HepG2 (cell line): ENCODE measurements at regions not wholly inside any gene's neighbourhood (a gene's known extent, or its start where the extent isn't known, plus 50 kb on each side); places are given as distances from the start of the nearest gene placed in this dataset.

ENCODE experiments used
- ATAC-seq: fragments of 200-7000 bp; cut with Tn5 transposase; 3 replicates; pipeline ENCODE4 v1.9.1; 2020; ENCODE audit warnings: mild to moderate bottlenecking, moderate library complexity
- BruUV-seq: library from RNA; stranded (reverse); fragments of 400-500 nt; replicated peaks from 2 replicates; lab custom pipeline; 2021; lab: Mats Ljungman, UMichigan
- CTCF ChIA-PET: fragments of 300-600 bp; formaldehyde crosslinking; extraction: SDS; loops from one replicate; lab custom pipeline; 2021; ENCODE audit warnings: low total read pairs, inconsistent platforms, low intra/inter-chr PET ratio; lab: Yijun Ruan, JAX
- POLR2A ChIA-PET: fragments of 350-600 bp; sonication (Branson Sonifier 250); formaldehyde crosslinking; loops from one replicate; lab custom pipeline; 2020; ENCODE audit warnings: antibody characterized with exemption, inconsistent platforms; lab: Yijun Ruan, JAX
- DNase-seq: peaks from one replicate; pipeline ENCODE4 v3.0.0-alpha.2; 2015; ENCODE audit warnings: low spot score
- FAIRE-seq: peaks from 3 replicates; lab custom pipeline; 2011; peaks lifted over from hg19 to GRCh38; lab: Jason Lieb, UNC
- H2AFZ ChIP-seq: one replicate; pipeline ENCODE4 v1.6.1; 2011; ENCODE audit warnings: low read length, inconsistent platforms
- H3K27ac ChIP-seq: fragments of 300-600 bp; 3 replicates; pipeline ENCODE4 v1.8.0; 2011; ENCODE audit warnings: mixed run types, mild to moderate bottlenecking, mixed read lengths, low read length, inconsistent platforms; ENCODE audit not compliant: insufficient read depth; ENCODE audit errors: extremely low read length
- H3K27me3 ChIP-seq, 2 experiments: fragments of 200-600 bp in 1 of 2; 2 replicates in 1 of 2; 3 replicates in 1 of 2; pipeline versions ENCODE4 v1.6.0 to v1.8.0; 2011; ENCODE audit warnings: low read length in 2 of 2, mild to moderate bottlenecking in 2 of 2, moderate library complexity in 2 of 2, inconsistent platforms in 1 of 2; ENCODE audit not compliant: insufficient read depth in 2 of 2, control insufficient read depth in 1 of 2
- H3K36me3 ChIP-seq, 2 experiments: fragments of 200-600 bp in 1 of 2; replicated peaks in 1 of 2; 2 replicates in 1 of 2; 3 replicates in 1 of 2; pipeline versions ENCODE4 v1.5.1 to v1.8.0; 2011; ENCODE audit warnings: low read length in 2 of 2, inconsistent platforms in 1 of 2; ENCODE audit not compliant: insufficient read depth in 2 of 2, control insufficient read depth in 1 of 2
- H3K4me1 ChIP-seq: 2 replicates; pipeline ENCODE4 v1.5.1; 2012; ENCODE audit warnings: low read length, inconsistent platforms; ENCODE audit not compliant: insufficient read depth
- H3K4me2 ChIP-seq: 2 replicates; pipeline ENCODE4 v1.6.0; 2011; ENCODE audit warnings: low read depth, low read length, inconsistent platforms
- H3K4me3 ChIP-seq, 3 experiments: fragments of 200-600 bp in 1 of 3; sonication (generic), shearing (Covaris generic) in 1 of 3; replicated peaks in 1 of 3; 2 replicates each; pipeline ENCODE4 v1.5.1; 2011 to 2016; ENCODE audit warnings: low read length in 3 of 3, inconsistent platforms in 2 of 3, low read depth in 2 of 3, mild to moderate bottlenecking in 2 of 3, control low read depth in 1 of 3, mixed read lengths in 1 of 3; ENCODE audit not compliant: insufficient read depth in 1 of 3
- H3K79me2 ChIP-seq: one replicate; pipeline ENCODE4 v1.6.1; 2011; ENCODE audit warnings: low read length, inconsistent platforms; ENCODE audit not compliant: insufficient read depth
- H3K9ac ChIP-seq: 2 replicates; pipeline ENCODE4 v1.6.0; 2011; ENCODE audit warnings: mild to moderate bottlenecking, low read depth, low read length, inconsistent platforms; ENCODE audit not compliant: insufficient read depth
- H3K9me3 ChIP-seq: 2 replicates; pipeline ENCODE4 v1.5.1; 2012; ENCODE audit warnings: mild to moderate bottlenecking, low read length
- H4K20me1 ChIP-seq: 2 replicates; pipeline ENCODE4 v1.6.0; 2011; ENCODE audit warnings: inconsistent platforms, mild to moderate bottlenecking, low read length, moderate library complexity; ENCODE audit not compliant: insufficient read depth
- HIVEP1 ChIP-seq: sonication (generic); formaldehyde crosslinking; IDR thresholded peaks from 2 replicates; pipeline ENCODE4 v1.4.0; 2020; ENCODE audit warnings: mild to moderate bottlenecking, missing genetic modification reagents
- KLF12 ChIP-seq: sonication (generic); formaldehyde crosslinking; IDR thresholded peaks from 2 replicates; pipeline ENCODE4 v1.4.0; 2020; ENCODE audit warnings: missing genetic modification reagents, borderline replicate concordance
- PAF1 ChIP-seq: IDR thresholded peaks from 2 replicates; pipeline ENCODE4 v1.6.1; 2016; ENCODE audit warnings: missing genetic modification reagents, missing compliant biosample characterization
- PAXIP1 ChIP-seq: sonication (generic); formaldehyde crosslinking; conservative IDR thresholded peaks from 2 replicates; pipeline ENCODE4 v1.4.0; 2020; ENCODE audit warnings: mild to moderate bottlenecking, missing genetic modification reagents, moderate library complexity
- POGZ ChIP-seq: sonication (generic); formaldehyde crosslinking; IDR thresholded peaks from 2 replicates; pipeline ENCODE4 v1.4.0; 2020; ENCODE audit warnings: mild to moderate bottlenecking, missing genetic modification reagents
- SOX6 ChIP-seq, 2 experiments: fragments of 450-650 bp in 1 of 2; sonication (generic) in 1 of 2; formaldehyde crosslinking in 1 of 2; IDR thresholded peaks; 2 replicates each; pipeline versions ENCODE4 v1.4.0 to v1.6.1; 2017 to 2020; ENCODE audit warnings: antibody characterized with exemption in 1 of 2, mild to moderate bottlenecking in 1 of 2, missing genetic modification reagents in 1 of 2
- TBL1XR1 ChIP-seq: fragments of 150-350 bp; IDR thresholded peaks from 2 replicates; pipeline ENCODE4 v1.6.1; 2014; ENCODE audit warnings: borderline replicate concordance, low read length; ENCODE audit not compliant: partially characterized antibody
- ZFAT ChIP-seq: sonication (generic); formaldehyde crosslinking; conservative IDR thresholded peaks from 2 replicates; pipeline ENCODE4 v1.8.1; 2023; ENCODE audit warnings: missing genetic modification reagents, inconsistent platforms
- ZNF44 ChIP-seq: sonication (generic); formaldehyde crosslinking; IDR thresholded peaks from 2 replicates; pipeline ENCODE4 v1.5.1; 2020; ENCODE audit warnings: mild to moderate bottlenecking, missing genetic modification reagents
- ZNF556 ChIP-seq: sonication (generic); formaldehyde crosslinking; IDR thresholded peaks from 2 replicates; pipeline ENCODE4 v1.4.0; 2020; ENCODE audit warnings: mild to moderate bottlenecking, missing genetic modification reagents, borderline replicate concordance
- ZNF674 ChIP-seq: sonication (generic); formaldehyde crosslinking; IDR thresholded peaks from 2 replicates; pipeline ENCODE4 v1.5.0; 2020; ENCODE audit warnings: low read depth, mild to moderate bottlenecking, missing genetic modification reagents
- ZNF740 ChIP-seq: sonication (generic); formaldehyde crosslinking; IDR thresholded peaks from 2 replicates; pipeline ENCODE4 v1.4.0; 2020; ENCODE audit warnings: missing genetic modification reagents
- ZNF891 ChIP-seq: sonication (generic); formaldehyde crosslinking; IDR thresholded peaks from 2 replicates; pipeline ENCODE4 v1.5.0; 2020; ENCODE audit warnings: mild to moderate bottlenecking, missing genetic modification reagents
- WGBS: methylation state at CpG from one replicate; pipeline ENCODE4 v1.1.6; 2017; ENCODE audit warnings: low lambda C conversion rate; 5-methylcytosine and 5-hydroxymethylcytosine counted together
- in situ Hi-C: cut with HindIII; loops from 2 replicates; pipeline ENCODE4 v1.10.0; 2017; ENCODE audit warnings: low pct_unique_long_range_greater_than_20kb; ENCODE audit not compliant: extremely low pct_ligation_motif_present
- intact Hi-C: fragments of 100-400 bp; cut with micrococcal nuclease; formaldehyde crosslinking; loops from one replicate; pipeline ENCODE4 v1.10.0; 2022; ENCODE audit not compliant: unreplicated experiment
- TF ChIP-seq, protein P1 (sequence below): sonication (generic); formaldehyde crosslinking; IDR thresholded peaks from 2 replicates; pipeline ENCODE4 v1.8.0; 2022; ENCODE audit warnings: missing genetic modification reagents, mild to moderate bottlenecking, moderate library complexity, borderline replicate concordance
- TF ChIP-seq, protein P2 (sequence below): sonication (generic); formaldehyde crosslinking; conservative IDR thresholded peaks from 2 replicates; pipeline ENCODE4 v1.8.1; 2023; ENCODE audit warnings: missing genetic modification reagents

GRCh38 chr22:44366372-44367300, 53.9 kb upstream of the SHISAL1 start (continued):
- no peak for TF ChIP-seq PAXIP1 (CRISPR knock-in tag)
- no peak for TF ChIP-seq ZNF674 (CRISPR knock-in tag)
- no peak for TF ChIP-seq POGZ (CRISPR knock-in tag)
- no peak for TF ChIP-seq ZNF891
- no peak for TF ChIP-seq ZNF740 (CRISPR knock-in tag)
- TF ChIP-seq ZNF556 (CRISPR knock-in tag) = no peak
- TF ChIP-seq KLF12 (CRISPR knock-in tag) = no peak
- TF ChIP-seq HIVEP1 (CRISPR knock-in tag) = no peak

GRCh38 chr22:44365832-44366231, 53.1 kb upstream of the SHISAL1 start:
- CTCF ChIA-PET = no interaction called here
- H3K27ac ChIP-seq = no peak overlapping the region
- no peaks in the 10 kb centered on the region for H3K36me3 ChIP-seq
- intact Hi-C loops (no loop called here), in situ Hi-C loops (no loop called here)
- no peak overlapping the region for H3K9ac ChIP-seq
- H4K20me1 ChIP-seq = no peaks in the 10 kb centered on the region
- H3K9me3 ChIP-seq = no peaks in the 10 kb centered on the region
- no peak overlapping the region for H2AFZ ChIP-seq
- H3K79me2 ChIP-seq = no peaks in the 10 kb centered on the region
- FAIRE-seq (no peak), DNase-seq (no peak), ATAC-seq (no peak)
- no peaks in the 10 kb centered on the region for H3K4me1 ChIP-seq
- H3K27me3 ChIP-seq = peaks cover 11 to 73% of the 10 kb centered on the region in 2 experiments; a peak in 4 of 5 replicates
- 0% methylated on average over 9 of the region's 9 CpGs for WGBS
- POLR2A ChIA-PET = no interaction called here
- no peak overlapping the region for H3K4me3 ChIP-seq
- no peak overlapping the region for H3K4me2 ChIP-seq
- no TSS peak for BruUV-seq
- TF ChIP-seq, protein P1, sequence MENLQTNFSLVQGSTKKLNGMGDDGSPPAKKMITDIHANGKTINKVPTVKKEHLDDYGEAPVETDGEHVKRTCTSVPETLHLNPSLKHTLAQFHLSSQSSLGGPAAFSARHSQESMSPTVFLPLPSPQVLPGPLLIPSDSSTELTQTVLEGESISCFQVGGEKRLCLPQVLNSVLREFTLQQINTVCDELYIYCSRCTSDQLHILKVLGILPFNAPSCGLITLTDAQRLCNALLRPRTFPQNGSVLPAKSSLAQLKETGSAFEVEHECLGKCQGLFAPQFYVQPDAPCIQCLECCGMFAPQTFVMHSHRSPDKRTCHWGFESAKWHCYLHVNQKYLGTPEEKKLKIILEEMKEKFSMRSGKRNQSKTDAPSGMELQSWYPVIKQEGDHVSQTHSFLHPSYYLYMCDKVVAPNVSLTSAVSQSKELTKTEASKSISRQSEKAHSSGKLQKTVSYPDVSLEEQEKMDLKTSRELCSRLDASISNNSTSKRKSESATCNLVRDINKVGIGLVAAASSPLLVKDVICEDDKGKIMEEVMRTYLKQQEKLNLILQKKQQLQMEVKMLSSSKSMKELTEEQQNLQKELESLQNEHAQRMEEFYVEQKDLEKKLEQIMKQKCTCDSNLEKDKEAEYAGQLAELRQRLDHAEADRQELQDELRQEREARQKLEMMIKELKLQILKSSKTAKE (CRISPR knock-in tag) = no peak
- TF ChIP-seq, protein P2, sequence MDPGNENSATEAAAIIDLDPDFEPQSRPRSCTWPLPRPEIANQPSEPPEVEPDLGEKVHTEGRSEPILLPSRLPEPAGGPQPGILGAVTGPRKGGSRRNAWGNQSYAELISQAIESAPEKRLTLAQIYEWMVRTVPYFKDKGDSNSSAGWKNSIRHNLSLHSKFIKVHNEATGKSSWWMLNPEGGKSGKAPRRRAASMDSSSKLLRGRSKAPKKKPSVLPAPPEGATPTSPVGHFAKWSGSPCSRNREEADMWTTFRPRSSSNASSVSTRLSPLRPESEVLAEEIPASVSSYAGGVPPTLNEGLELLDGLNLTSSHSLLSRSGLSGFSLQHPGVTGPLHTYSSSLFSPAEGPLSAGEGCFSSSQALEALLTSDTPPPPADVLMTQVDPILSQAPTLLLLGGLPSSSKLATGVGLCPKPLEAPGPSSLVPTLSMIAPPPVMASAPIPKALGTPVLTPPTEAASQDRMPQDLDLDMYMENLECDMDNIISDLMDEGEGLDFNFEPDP = no peak
- TF ChIP-seq TBL1XR1 (no peak), ZFAT (CRISPR knock-in tag) (no peak), ZNF44 (CRISPR knock-in tag) (no peak), SOX6 (IDR thresholded peaks at IDR 0.05) (no peak), SOX6 (CRISPR knock-in tag; IDR thresholded peaks at IDR 0.05) (no peak), PAF1 (CRISPR knock-in tag) (no peak)
